Renal pelvis (tissue), 1 donor: ENCODE measurements at regions not wholly inside any gene's neighbourhood (a gene's known extent, or its start where the extent isn't known, plus 50 kb on each side); places are given as distances from the start of the nearest gene placed in this dataset.

Source experiments
- DNase-seq: peaks from one replicate; pipeline ENCODE4 v3.0.0-alpha.2; 2013

- no peak for DNase-seq
Observed at GRCh38 chr9:19998823-19999455, 210.1 kb upstream of the SLC24A2 start.

GRCh38 chr9:19998153-19998552, 209.3 kb upstream of the SLC24A2 start:
- DNase-seq, result no peak

GRCh38 chr9:19995619-19996018, 206.8 kb upstream of the SLC24A2 start:
- no peak for DNase-seq

- no peak for DNase-seq
Observed at GRCh38 chr9:19994296-19994695, 205.5 kb upstream of the SLC24A2 start.

- no peak for DNase-seq
Observed at GRCh38 chr9:19992556-19992955, 203.7 kb upstream of the SLC24A2 start.

- DNase-seq, result no peak
Observed at GRCh38 chr9:19989213-19989612, 200.4 kb upstream of the SLC24A2 start.

- DNase-seq, result no peak
Observed at GRCh38 chr9:19988281-19988680, 199.4 kb upstream of the SLC24A2 start.

GRCh38 chr9:19985081-19985480, 196.2 kb upstream of the SLC24A2 start:
- DNase-seq, result no peak

- DNase-seq, result no peak
Observed at GRCh38 chr9:19976226-19976625, 187.4 kb upstream of the SLC24A2 start.

GRCh38 chr9:19975499-19975898, 186.7 kb upstream of the SLC24A2 start:
- DNase-seq, result no peak

- DNase-seq, result no peak
Observed at GRCh38 chr9:19969721-19970120, 180.9 kb upstream of the SLC24A2 start.

- DNase-seq, result no peak
Observed at GRCh38 chr9:19967888-19968459, 179.1 kb upstream of the SLC24A2 start.

GRCh38 chr9:19967216-19967887, 178.5 kb upstream of the SLC24A2 start:
- no peak for DNase-seq

- DNase-seq, result no peak
Observed at GRCh38 chr9:19965336-19965735, 176.5 kb upstream of the SLC24A2 start.

GRCh38 chr9:19947996-19948395, 159.2 kb upstream of the SLC24A2 start:
- no peak for DNase-seq

- peak; percentile 52 for DNase-seq
Observed at GRCh38 chr9:19946441-19947109, 157.7 kb upstream of the SLC24A2 start.

GRCh38 chr9:19941874-19942273, 153.0 kb upstream of the SLC24A2 start:
- DNase-seq, result no peak

- peak; percentile 84 for DNase-seq
Observed at GRCh38 chr9:19940811-19941535, 152.1 kb upstream of the SLC24A2 start.

- no peak for DNase-seq
Observed at GRCh38 chr9:19939734-19940278, 151.0 kb upstream of the SLC24A2 start.

GRCh38 chr9:19938990-19939733, 150.3 kb upstream of the SLC24A2 start:
- DNase-seq, result no peak

GRCh38 chr9:19937121-19937520, 148.3 kb upstream of the SLC24A2 start:
- no peak for DNase-seq
